ENCODE measurements at regions not wholly inside any gene's neighbourhood (a gene's known extent, or its start where the extent isn't known, plus 50 kb on each side); places are given as distances from the start of the nearest gene placed in this dataset.

- H3K4me3 ChIP-seq (ENCODE audit: low read depth, low read length): no peak overlapping the region
- no peak for DNase-seq (ENCODE audit: low read depth)
- TF ChIP-seq CTCF (IDR thresholded peaks at IDR 0.05; ENCODE audit: insufficient read depth, low read depth, low read length): no peak
These were observed 340.1 kb upstream of the RGS18 start for GRCh38 chr1:191818198-191818597.

- DNase-seq (ENCODE audit: low read depth): no peak
- TF ChIP-seq CTCF (IDR thresholded peaks at IDR 0.05; ENCODE audit: insufficient read depth, low read depth, low read length): no peak
- no peak overlapping the region for H3K4me3 ChIP-seq (ENCODE audit: low read depth, low read length)
These were observed 326.7 kb upstream of the RGS18 start for GRCh38 chr1:191831572-191831971.

- no peak for DNase-seq (ENCODE audit: low read depth)
- H3K4me3 ChIP-seq (ENCODE audit: low read depth, low read length): no peak overlapping the region
- TF ChIP-seq CTCF (IDR thresholded peaks at IDR 0.05; ENCODE audit: insufficient read depth, low read depth, low read length): no peak
These were observed 318.4 kb upstream of the RGS18 start for GRCh38 chr1:191839891-191840290.

GRCh38 chr1:191851799-191852595, 306.3 kb upstream of the RGS18 start:
- TF ChIP-seq CTCF (IDR thresholded peaks at IDR 0.05; ENCODE audit: insufficient read depth, low read depth, low read length): no peak
- H3K4me3 ChIP-seq (ENCODE audit: low read depth, low read length): no peak overlapping the region
- DNase-seq (ENCODE audit: low read depth): no peak

- H3K4me3 ChIP-seq (ENCODE audit: low read depth, low read length): no peak overlapping the region
- no peak for DNase-seq (ENCODE audit: low read depth)
- TF ChIP-seq CTCF (IDR thresholded peaks at IDR 0.05; ENCODE audit: insufficient read depth, low read depth, low read length): no peak
These were observed 305.4 kb upstream of the RGS18 start for GRCh38 chr1:191852907-191853306.

GRCh38 chr1:191857600-191857999, 300.7 kb upstream of the RGS18 start:
- no peak for DNase-seq (ENCODE audit: low read depth)
- H3K4me3 ChIP-seq (ENCODE audit: low read depth, low read length): no peak overlapping the region
- no peak for TF ChIP-seq CTCF (IDR thresholded peaks at IDR 0.05; ENCODE audit: insufficient read depth, low read depth, low read length)

- no peak for DNase-seq (ENCODE audit: low read depth)
- H3K4me3 ChIP-seq (ENCODE audit: low read depth, low read length): no peak overlapping the region
- TF ChIP-seq CTCF (IDR thresholded peaks at IDR 0.05; ENCODE audit: insufficient read depth, low read depth, low read length): no peak
These were observed 292.8 kb upstream of the RGS18 start for GRCh38 chr1:191865479-191865878.
